ENCODE measurements at regions not wholly inside any gene's neighbourhood (a gene's known extent, or its start where the extent isn't known, plus 50 kb on each side); places are given as distances from the start of the nearest gene placed in this dataset.

DNA sequence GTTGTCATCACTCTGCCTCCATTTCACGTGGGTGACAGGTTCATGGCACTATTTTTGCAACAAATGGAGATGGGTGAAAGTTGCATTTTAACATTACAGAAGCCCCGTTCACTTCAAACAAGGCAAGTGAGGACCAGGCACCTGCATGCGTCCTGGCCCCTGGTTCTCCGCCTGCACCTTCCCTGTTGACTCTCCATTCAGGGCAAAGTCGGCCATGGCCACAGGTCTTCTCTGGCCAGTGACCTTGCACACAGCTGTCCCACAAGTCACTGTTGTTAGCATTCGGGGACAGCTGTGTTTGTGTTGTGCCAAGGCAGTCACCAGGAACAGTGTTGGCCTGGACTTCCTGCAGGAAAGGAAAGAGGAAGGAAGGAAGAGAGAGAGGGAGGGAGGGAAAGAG, 554.9 kb downstream of the TCERG1L start:
- Histone ChIP-seq H3K27ac (ENCODE audit: low read length) (no peak overlapping the region), H3K9ac (ENCODE audit: low read depth, low read length) (no peak overlapping the region), H3K4me3 (ENCODE audit: low read length) (no peak overlapping the region), H3K4me1 (ENCODE audit: insufficient read depth, low read length) (no peaks in the 10 kb centered on the region), H3K27me3 (ENCODE audit: insufficient read depth, low read length) (no peaks in the 10 kb centered on the region), H3K9me3 (ENCODE audit: insufficient read depth, low read depth, low read length) (no peaks in the 10 kb centered on the region), H3K36me3 (ENCODE audit: insufficient read depth, low read depth, low read length) (no peaks in the 10 kb centered on the region)

DNA sequence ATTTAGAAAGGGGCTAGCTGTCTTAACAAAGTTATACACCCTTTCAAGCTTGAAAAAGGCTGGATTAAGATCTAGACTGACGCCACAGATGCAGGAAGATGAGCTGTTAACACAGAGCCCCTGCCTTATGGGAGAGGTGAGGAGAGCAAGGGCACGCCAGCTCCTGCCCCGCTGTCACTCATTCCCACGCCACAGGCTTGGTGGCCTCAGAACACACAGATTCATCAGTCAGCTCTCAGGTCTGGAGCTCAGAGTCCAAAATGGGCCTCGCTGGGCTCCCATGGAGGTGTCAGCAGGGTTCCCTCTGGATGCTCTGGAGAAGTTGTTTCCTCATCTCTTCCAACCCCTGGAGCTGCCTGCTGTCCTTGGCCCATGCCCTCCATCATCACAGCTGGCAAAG, 554.2 kb downstream of the TCERG1L start:
- no peak overlapping the region for H3K9ac ChIP-seq (ENCODE audit: low read depth, low read length)
- H3K36me3 ChIP-seq (ENCODE audit: insufficient read depth, low read depth, low read length) = no peaks in the 10 kb centered on the region
- no peaks in the 10 kb centered on the region for H3K4me1 ChIP-seq (ENCODE audit: insufficient read depth, low read length)
- no peaks in the 10 kb centered on the region for H3K27me3 ChIP-seq (ENCODE audit: insufficient read depth, low read length)
- H3K27ac ChIP-seq (ENCODE audit: low read length) = no peak overlapping the region
- no peaks in the 10 kb centered on the region for H3K9me3 ChIP-seq (ENCODE audit: insufficient read depth, low read depth, low read length)
- H3K4me3 ChIP-seq (ENCODE audit: low read length) = no peak overlapping the region

DNA sequence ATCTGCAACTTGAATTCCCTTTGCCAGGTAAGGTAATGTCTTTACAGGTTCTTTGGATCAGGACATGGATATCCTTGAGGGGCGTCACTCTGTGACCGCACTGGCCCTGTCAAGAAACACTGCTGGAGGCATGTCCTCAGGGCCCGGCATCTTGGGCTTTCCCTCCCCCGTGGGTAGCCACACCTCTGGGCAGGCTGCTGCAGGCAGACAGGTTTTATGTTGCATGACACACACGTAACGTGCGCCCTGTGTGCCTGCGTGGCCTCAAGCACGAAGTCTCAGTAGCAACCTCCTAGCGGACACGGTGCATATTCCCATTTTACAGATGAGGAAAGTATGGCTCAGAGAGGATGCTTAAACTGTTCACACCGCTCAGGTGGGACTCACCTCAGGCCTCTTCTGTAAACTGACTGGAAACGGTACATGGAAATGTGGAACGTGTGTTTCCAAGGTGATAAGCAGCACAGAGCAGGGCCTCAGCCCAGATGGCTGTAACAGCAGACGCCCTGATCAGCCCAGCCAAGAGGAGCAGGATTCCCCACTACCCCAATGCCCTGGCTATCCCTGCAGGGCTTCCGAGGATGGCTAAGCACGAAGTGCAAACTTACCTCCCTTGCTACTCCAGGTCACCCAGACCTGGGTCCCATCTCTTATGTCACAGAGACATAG, 553.6 kb downstream of the TCERG1L start:
- H3K9me3 ChIP-seq (ENCODE audit: insufficient read depth, low read depth, low read length) = no peaks in the 10 kb centered on the region
- no peaks in the 10 kb centered on the region for H3K4me1 ChIP-seq (ENCODE audit: insufficient read depth, low read length)
- H3K9ac ChIP-seq (ENCODE audit: low read depth, low read length) = no peak overlapping the region
- no peak overlapping the region for H3K27ac ChIP-seq (ENCODE audit: low read length)
- H3K4me3 ChIP-seq (ENCODE audit: low read length) = no peak overlapping the region
- H3K27me3 ChIP-seq (ENCODE audit: insufficient read depth, low read length) = no peaks in the 10 kb centered on the region
- no peaks in the 10 kb centered on the region for H3K36me3 ChIP-seq (ENCODE audit: insufficient read depth, low read depth, low read length)

DNA sequence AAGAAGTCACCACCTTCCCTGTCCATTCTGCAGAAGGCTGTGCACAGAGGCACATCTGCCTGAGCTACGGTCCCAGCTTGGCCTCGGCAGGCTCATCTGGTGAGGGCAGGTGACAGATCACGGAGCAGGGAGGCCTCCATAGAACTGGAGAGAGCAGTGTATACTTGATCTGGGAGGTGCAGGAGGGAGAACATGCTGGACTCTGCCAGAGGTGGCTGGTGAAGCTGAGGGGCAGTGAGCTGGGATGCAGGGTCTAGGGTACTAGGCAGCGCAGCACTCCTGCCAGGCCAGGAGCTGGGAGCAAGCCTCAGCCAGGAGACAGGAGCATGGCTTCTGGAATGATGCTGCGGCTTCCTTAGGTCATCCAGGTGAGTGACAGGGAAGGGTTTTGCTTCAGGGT, 553.0 kb downstream of the TCERG1L start:
- H3K27ac ChIP-seq (ENCODE audit: low read length) = no peak overlapping the region
- no peaks in the 10 kb centered on the region for H3K9me3 ChIP-seq (ENCODE audit: insufficient read depth, low read depth, low read length)
- no peak overlapping the region for H3K9ac ChIP-seq (ENCODE audit: low read depth, low read length)
- no peaks in the 10 kb centered on the region for H3K4me1 ChIP-seq (ENCODE audit: insufficient read depth, low read length)
- no peak overlapping the region for H3K4me3 ChIP-seq (ENCODE audit: low read length)
- H3K36me3 ChIP-seq (ENCODE audit: insufficient read depth, low read depth, low read length) = no peaks in the 10 kb centered on the region
- H3K27me3 ChIP-seq (ENCODE audit: insufficient read depth, low read length) = no peaks in the 10 kb centered on the region

DNA sequence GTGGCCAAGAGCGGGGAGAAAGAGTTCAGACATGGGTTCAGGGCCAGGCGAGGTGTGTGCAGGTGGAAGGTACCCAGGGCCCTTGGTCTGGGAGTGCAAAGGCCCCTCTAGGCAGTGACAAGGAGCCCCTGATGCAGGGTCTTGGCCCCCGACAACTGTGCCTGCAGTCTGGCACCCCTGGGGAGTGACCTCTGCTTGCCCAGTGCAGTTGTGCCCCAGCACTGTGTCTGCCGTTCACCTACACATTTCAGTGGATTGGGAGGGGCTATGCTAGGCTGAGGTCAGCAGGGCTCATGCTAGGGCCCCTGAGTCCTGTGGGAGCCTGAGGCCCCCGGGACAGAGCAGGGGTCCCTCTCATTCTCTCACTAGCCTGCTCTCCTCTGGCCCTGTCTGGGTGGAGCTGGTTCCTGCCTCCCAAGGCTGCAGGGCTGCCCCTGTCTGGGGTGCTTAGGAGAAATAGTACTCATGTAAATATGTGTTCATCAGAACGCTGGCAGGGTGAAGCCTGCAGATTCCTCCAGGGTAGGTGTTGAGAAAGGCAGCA, 550.4 kb downstream of the TCERG1L start:
- no peaks in the 10 kb centered on the region for H3K27me3 ChIP-seq (ENCODE audit: insufficient read depth, low read length)
- no peaks in the 10 kb centered on the region for H3K36me3 ChIP-seq (ENCODE audit: insufficient read depth, low read depth, low read length)
- no peak overlapping the region for H3K9ac ChIP-seq (ENCODE audit: low read depth, low read length)
- H3K9me3 ChIP-seq (ENCODE audit: insufficient read depth, low read depth, low read length) = no peaks in the 10 kb centered on the region
- H3K27ac ChIP-seq (ENCODE audit: low read length) = no peak overlapping the region
- H3K4me1 ChIP-seq (ENCODE audit: insufficient read depth, low read length) = no peaks in the 10 kb centered on the region
- no peak overlapping the region for H3K4me3 ChIP-seq (ENCODE audit: low read length)

DNA sequence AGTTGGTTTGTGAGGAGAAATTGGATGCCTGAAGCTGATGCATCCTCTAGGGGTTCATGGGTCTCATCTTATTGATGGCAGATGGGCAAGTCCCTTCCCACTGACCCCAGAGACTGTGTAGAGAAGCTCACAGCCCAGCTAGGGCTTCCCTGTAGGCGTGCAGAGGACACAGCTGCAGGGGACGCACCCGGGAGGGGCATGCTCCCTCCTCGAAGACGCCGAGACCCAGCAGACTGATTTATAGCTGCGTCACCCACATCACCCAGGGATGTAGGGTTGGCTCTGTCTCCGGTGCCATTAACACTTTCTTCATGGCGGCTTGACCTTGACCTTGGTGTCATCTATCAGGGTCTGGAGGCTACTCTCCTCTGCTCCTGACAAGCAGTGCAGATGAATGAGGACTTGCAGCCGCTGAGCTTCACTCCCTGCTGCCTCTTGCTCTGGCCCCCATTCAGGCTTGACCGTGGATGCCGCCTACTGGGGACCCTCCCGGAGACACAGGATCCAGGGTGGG, 549.7 kb downstream of the TCERG1L start:
- H3K9me3 ChIP-seq (ENCODE audit: insufficient read depth, low read depth, low read length) = peaks cover 2% of the 10 kb centered on the region; the same call in 1 of the 2 replicates
- H3K4me1 ChIP-seq (ENCODE audit: insufficient read depth, low read length) = no peaks in the 10 kb centered on the region
- no peak overlapping the region for H3K9ac ChIP-seq (ENCODE audit: low read depth, low read length)
- no peaks in the 10 kb centered on the region for H3K27me3 ChIP-seq (ENCODE audit: insufficient read depth, low read length)
- no peak overlapping the region for H3K27ac ChIP-seq (ENCODE audit: low read length)
- no peaks in the 10 kb centered on the region for H3K36me3 ChIP-seq (ENCODE audit: insufficient read depth, low read depth, low read length)
- H3K4me3 ChIP-seq (ENCODE audit: low read length) = no peak overlapping the region

DNA sequence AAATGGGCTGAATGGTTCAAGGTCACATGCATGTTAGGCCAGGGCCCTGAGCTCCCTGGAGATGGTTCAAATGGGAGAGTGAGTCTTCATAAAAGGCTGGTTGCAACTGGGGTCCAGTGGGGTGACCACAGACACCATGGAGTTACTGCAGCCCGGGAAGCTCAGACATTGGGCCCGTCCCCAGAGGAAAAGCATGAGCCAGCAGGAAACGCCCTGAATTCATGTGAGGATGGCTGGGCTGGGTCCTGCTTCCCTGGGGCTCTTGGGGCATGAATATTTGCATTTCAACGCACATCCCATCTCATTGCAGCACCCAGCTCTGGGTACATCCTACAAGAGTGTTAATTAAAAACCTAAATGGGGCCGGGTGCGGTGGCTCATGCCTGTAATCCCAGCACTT, 549.0 kb downstream of the TCERG1L start:
- Histone ChIP-seq H3K9me3 (ENCODE audit: insufficient read depth, low read depth, low read length) (peaks cover 9% of the 10 kb centered on the region), H3K36me3 (ENCODE audit: insufficient read depth, low read depth, low read length) (no peaks in the 10 kb centered on the region), H3K9ac (ENCODE audit: low read depth, low read length) (no peak overlapping the region), H3K4me3 (ENCODE audit: low read length) (no peak overlapping the region), H3K4me1 (ENCODE audit: insufficient read depth, low read length) (no peaks in the 10 kb centered on the region), H3K27ac (ENCODE audit: low read length) (no peak overlapping the region), H3K27me3 (ENCODE audit: insufficient read depth, low read length) (no peaks in the 10 kb centered on the region)

DNA sequence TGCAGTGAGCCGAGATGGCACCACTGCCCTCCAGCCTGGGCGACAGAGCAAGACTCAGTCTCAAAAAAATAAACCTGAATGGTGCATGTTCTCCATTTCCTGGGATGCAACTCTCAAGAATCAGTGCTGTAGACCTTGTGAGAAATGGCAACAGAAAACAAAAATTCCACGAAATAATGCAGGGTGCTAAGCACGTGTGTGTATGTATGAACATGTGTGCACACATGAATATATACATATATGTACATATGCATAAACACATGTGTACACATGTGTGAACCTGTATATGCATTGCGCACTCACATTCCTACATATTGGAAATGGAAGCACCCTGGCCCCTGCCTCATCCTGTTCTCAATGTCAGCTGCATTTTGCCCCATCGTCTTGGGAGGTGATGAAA, 548.5 kb downstream of the TCERG1L start:
- no peaks in the 10 kb centered on the region for H3K27me3 ChIP-seq (ENCODE audit: insufficient read depth, low read length)
- no peak overlapping the region for H3K27ac ChIP-seq (ENCODE audit: low read length)
- H3K9ac ChIP-seq (ENCODE audit: low read depth, low read length) = no peak overlapping the region
- H3K9me3 ChIP-seq (ENCODE audit: insufficient read depth, low read depth, low read length) = peaks cover 15% of the 10 kb centered on the region
- H3K4me1 ChIP-seq (ENCODE audit: insufficient read depth, low read length) = no peaks in the 10 kb centered on the region
- H3K36me3 ChIP-seq (ENCODE audit: insufficient read depth, low read depth, low read length) = no peaks in the 10 kb centered on the region
- no peak overlapping the region for H3K4me3 ChIP-seq (ENCODE audit: low read length)

DNA sequence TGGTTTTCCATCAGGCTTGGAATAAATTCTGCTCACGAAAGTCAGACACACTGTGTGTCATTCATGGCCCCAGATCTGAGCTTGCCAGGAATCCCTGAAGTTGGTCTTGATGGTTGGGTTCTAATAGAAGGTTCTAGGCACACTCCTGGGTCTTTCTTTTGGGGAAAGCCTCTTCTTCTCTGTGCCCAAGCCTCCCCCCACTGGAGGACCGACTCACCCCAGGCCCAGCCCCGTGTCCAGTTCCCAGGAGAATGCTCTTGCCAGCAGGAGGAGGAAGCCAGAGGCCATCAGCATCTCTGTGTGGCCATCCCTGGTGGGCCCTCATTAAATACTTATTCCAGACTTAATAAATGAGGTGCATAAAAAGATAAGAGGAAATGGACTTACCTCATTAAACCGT, 548.0 kb downstream of the TCERG1L start:
- H3K27me3 ChIP-seq (ENCODE audit: insufficient read depth, low read length) = no peaks in the 10 kb centered on the region
- no peak overlapping the region for H3K9ac ChIP-seq (ENCODE audit: low read depth, low read length)
- no peaks in the 10 kb centered on the region for H3K36me3 ChIP-seq (ENCODE audit: insufficient read depth, low read depth, low read length)
- no peaks in the 10 kb centered on the region for H3K4me1 ChIP-seq (ENCODE audit: insufficient read depth, low read length)
- H3K27ac ChIP-seq (ENCODE audit: low read length) = no peak overlapping the region
- no peak overlapping the region for H3K4me3 ChIP-seq (ENCODE audit: low read length)
- H3K9me3 ChIP-seq (ENCODE audit: insufficient read depth, low read depth, low read length) = peaks cover 16% of the 10 kb centered on the region

DNA sequence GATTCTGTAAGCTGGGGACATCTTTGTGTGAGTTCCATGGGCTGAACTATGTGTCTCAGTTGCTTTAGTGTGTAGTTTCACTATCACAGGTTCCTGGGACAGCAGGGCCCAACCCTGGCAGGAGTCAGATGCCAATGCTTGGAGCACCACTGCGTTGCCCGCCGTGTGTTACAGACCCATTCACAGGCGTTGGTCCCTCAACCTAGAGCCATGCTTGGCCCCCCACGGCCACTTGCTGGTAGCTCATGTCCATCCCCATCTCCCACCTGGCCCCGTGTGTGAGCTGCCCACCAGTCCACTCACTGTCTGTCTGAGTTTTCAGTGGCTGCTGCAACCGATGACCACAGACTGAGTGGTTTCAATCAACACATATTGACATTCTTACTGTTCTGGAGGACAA, 546.9 kb downstream of the TCERG1L start:
- no peak overlapping the region for H3K27ac ChIP-seq (ENCODE audit: low read length)
- H3K36me3 ChIP-seq (ENCODE audit: insufficient read depth, low read depth, low read length) = no peaks in the 10 kb centered on the region
- H3K9me3 ChIP-seq (ENCODE audit: insufficient read depth, low read depth, low read length) = peaks cover 24% of the 10 kb centered on the region
- H3K4me3 ChIP-seq (ENCODE audit: low read length) = no peak overlapping the region
- no peaks in the 10 kb centered on the region for H3K4me1 ChIP-seq (ENCODE audit: insufficient read depth, low read length)
- H3K27me3 ChIP-seq (ENCODE audit: insufficient read depth, low read length) = no peaks in the 10 kb centered on the region
- no peak overlapping the region for H3K9ac ChIP-seq (ENCODE audit: low read depth, low read length)

DNA sequence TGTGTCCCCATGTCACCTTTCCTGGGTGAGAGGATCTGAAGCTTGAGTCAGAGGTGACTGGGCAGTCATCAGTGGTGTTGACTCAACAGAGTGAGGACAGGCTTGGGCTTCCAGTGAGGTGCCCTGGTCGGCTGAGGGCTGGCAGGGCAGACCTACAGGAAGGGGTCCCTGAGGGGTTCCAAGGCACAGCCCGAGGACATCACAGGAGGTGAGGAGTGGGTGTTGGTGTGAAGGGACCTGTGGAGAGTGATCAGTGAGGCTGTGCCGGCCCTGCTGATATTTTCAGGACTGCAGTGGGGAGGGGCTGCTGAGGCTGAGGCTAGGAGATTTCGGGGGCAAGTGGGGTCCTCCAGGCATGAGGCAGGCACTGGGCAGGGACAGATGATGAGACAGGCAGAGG, 545.5 kb downstream of the TCERG1L start:
- H3K9ac ChIP-seq (ENCODE audit: low read depth, low read length) = no peak overlapping the region
- H3K4me1 ChIP-seq (ENCODE audit: insufficient read depth, low read length) = no peaks in the 10 kb centered on the region
- H3K27ac ChIP-seq (ENCODE audit: low read length) = no peak overlapping the region
- no peaks in the 10 kb centered on the region for H3K27me3 ChIP-seq (ENCODE audit: insufficient read depth, low read length)
- peaks cover 24% of the 10 kb centered on the region for H3K9me3 ChIP-seq (ENCODE audit: insufficient read depth, low read depth, low read length)
- H3K36me3 ChIP-seq (ENCODE audit: insufficient read depth, low read depth, low read length) = no peaks in the 10 kb centered on the region
- no peak overlapping the region for H3K4me3 ChIP-seq (ENCODE audit: low read length)

DNA sequence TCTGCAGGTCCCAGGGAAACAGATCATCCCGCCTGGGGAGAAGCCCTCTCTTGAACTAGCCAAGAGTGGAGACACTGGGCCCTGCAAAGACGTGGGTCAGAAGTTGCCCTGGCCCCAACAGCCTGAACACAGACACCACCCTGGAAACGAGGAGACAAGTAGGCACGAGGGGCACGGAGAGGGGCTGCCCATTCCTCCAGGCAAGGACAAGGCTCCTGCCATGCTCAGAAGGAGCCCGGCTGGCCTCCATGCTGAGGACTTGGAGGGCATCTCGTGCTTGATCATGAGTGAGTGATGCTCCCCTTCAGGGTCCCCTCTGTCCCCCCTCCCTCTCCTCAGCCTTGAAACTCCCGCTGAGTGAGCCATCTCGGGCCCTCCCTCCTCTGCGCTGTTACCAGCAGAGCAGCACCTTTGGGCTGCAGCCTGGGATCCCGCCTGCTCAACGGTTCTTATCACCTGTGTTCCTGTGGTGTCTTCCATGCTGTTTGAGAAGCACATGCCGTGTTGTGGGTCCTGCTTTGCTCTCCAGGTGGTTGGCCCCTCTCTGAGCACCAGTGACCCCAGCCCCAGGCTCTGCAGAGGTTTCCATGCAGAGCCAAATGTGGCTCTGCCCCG, 544.3 kb downstream of the TCERG1L start:
- Histone ChIP-seq H3K9me3 (ENCODE audit: insufficient read depth, low read depth, low read length) (peaks cover 24% of the 10 kb centered on the region), H3K27me3 (ENCODE audit: insufficient read depth, low read length) (no peaks in the 10 kb centered on the region), H3K36me3 (ENCODE audit: insufficient read depth, low read depth, low read length) (no peaks in the 10 kb centered on the region), H3K4me3 (ENCODE audit: low read length) (no peak overlapping the region), H3K4me1 (ENCODE audit: insufficient read depth, low read length) (no peaks in the 10 kb centered on the region), H3K27ac (ENCODE audit: low read length) (no peak overlapping the region), H3K9ac (ENCODE audit: low read depth, low read length) (no peak overlapping the region)
